Mammary epithelial cell (primary cell): ENCODE measurements at regions not wholly inside any gene's neighbourhood (a gene's known extent, or its start where the extent isn't known, plus 50 kb on each side); places are given as distances from the start of the nearest gene placed in this dataset.

Experiments used
- CTCF ChIP-seq, 2 donors: IDR thresholded peaks in 1 of 2; conservative IDR thresholded peaks in 1 of 2; 2 replicates each; pipeline ENCODE4 v1.5.1; 2011 to 2012; ENCODE audit warnings: inconsistent platforms in 2 of 2, low read length in 2 of 2, mild to moderate bottlenecking in 2 of 2, control low read depth in 1 of 2, low read depth in 1 of 2; ENCODE audit not compliant: insufficient read depth in 1 of 2; ENCODE audit errors: extremely low read depth in 1 of 2
- EZH2 ChIP-seq: IDR thresholded peaks from 2 replicates; pipeline ENCODE4 v1.6.1; 2012; ENCODE audit warnings: low read length, inconsistent platforms, borderline replicate concordance

- TF ChIP-seq CTCF (conservative IDR thresholded peaks at IDR 0.05 in 1 of 2, IDR thresholded peaks at IDR 0.05 in 1 of 2; ENCODE audit: extremely low read depth in 1 of 2, insufficient read depth in 1 of 2, low read depth in 1 of 2, low read length in 2 of 2) (no peak), EZH2 (no peak)
These were observed 116.0 kb upstream of the TEX51 start for GRCh38 chr2:126782648-126783047.
